ENCODE measurements at regions not wholly inside any gene's neighbourhood (a gene's known extent, or its start where the extent isn't known, plus 50 kb on each side); places are given as distances from the start of the nearest gene placed in this dataset.
"Not testable (repeated sequence)": the region's sequence is repeated elsewhere in the genome, so short reads cannot be mapped to it uniquely, and the experiment has no call there.

DNA sequence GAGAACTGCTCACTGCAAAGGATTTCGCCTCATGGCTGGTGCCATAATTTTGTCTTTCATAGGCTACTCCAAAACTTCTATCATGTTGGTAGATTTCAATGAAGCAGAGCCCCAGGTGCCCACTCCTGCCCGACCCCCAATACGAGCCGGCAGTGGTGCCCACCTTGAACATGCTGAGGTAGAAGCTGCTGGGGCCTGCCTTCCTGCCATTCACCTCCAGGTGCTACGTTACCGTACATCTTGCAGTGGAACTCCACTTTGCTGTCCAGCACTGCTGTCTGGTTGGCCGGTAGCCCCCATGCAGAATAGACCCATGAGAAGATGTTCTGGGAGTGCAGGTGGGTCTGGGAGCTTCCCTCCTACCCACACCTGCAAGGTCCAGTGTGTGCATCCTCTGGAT is 502.8 kb upstream of the TBL1XR1 start:
- DNase-seq (ENCODE audit: low read depth, low spot score), result no peak
- POLR2A ChIA-PET, result no interaction called here
- no peak overlapping the region for H3K4me3 ChIP-seq (ENCODE audit: low read depth, low read length)
- no peaks in the 10 kb centered on the region; the same call in 1 of the 2 replicates for H3K9me3 ChIP-seq (ENCODE audit: control insufficient read depth, insufficient read depth, low read length)
- CTCF ChIA-PET, result no interaction called here
- TF ChIP-seq, protein P1, sequence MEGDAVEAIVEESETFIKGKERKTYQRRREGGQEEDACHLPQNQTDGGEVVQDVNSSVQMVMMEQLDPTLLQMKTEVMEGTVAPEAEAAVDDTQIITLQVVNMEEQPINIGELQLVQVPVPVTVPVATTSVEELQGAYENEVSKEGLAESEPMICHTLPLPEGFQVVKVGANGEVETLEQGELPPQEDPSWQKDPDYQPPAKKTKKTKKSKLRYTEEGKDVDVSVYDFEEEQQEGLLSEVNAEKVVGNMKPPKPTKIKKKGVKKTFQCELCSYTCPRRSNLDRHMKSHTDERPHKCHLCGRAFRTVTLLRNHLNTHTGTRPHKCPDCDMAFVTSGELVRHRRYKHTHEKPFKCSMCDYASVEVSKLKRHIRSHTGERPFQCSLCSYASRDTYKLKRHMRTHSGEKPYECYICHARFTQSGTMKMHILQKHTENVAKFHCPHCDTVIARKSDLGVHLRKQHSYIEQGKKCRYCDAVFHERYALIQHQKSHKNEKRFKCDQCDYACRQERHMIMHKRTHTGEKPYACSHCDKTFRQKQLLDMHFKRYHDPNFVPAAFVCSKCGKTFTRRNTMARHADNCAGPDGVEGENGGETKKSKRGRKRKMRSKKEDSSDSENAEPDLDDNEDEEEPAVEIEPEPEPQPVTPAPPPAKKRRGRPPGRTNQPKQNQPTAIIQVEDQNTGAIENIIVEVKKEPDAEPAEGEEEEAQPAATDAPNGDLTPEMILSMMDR (IDR thresholded peaks at IDR 0.05; ENCODE audit: low read depth, low read length), result no peak
- no peaks in the 10 kb centered on the region for H3K27me3 ChIP-seq (ENCODE audit: control insufficient read depth, insufficient read depth, low read length)
- no peak overlapping the region for H3K27ac ChIP-seq (ENCODE audit: low read depth, low read length)

DNA sequence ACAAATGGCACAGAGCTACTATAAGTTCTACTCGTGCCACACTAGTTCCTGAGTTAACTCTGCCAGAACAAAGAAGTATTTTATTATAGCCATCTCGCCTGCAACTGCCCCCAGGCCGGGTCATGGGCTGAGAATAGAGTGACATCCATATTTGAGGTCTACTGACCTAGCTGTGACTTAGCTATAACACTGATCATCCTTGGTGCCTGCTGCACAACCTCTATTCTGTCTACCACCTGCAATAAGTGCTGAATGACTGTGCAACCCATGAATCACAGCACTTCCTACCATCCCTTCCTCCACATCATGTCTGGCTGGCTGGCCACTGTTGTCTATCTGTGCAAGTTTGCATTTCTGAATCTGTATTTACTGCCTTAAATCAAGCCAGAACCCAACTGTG is 506.5 kb upstream of the TBL1XR1 start:
- Histone ChIP-seq H3K4me3 (ENCODE audit: low read depth, low read length) (no peak overlapping the region), H3K9me3 (ENCODE audit: control insufficient read depth, insufficient read depth, low read length) (no peaks in the 10 kb centered on the region; the same call in 1 of the 2 replicates), H3K27me3 (ENCODE audit: control insufficient read depth, insufficient read depth, low read length) (no peaks in the 10 kb centered on the region), H3K27ac (ENCODE audit: low read depth, low read length) (no peak overlapping the region)
- ChIA-PET CTCF (no interaction called here), POLR2A (no interaction called here)
- TF ChIP-seq, protein P1 (IDR thresholded peaks at IDR 0.05; ENCODE audit: low read depth, low read length), result no peak
- no peak for DNase-seq (ENCODE audit: low read depth, low spot score)

DNA sequence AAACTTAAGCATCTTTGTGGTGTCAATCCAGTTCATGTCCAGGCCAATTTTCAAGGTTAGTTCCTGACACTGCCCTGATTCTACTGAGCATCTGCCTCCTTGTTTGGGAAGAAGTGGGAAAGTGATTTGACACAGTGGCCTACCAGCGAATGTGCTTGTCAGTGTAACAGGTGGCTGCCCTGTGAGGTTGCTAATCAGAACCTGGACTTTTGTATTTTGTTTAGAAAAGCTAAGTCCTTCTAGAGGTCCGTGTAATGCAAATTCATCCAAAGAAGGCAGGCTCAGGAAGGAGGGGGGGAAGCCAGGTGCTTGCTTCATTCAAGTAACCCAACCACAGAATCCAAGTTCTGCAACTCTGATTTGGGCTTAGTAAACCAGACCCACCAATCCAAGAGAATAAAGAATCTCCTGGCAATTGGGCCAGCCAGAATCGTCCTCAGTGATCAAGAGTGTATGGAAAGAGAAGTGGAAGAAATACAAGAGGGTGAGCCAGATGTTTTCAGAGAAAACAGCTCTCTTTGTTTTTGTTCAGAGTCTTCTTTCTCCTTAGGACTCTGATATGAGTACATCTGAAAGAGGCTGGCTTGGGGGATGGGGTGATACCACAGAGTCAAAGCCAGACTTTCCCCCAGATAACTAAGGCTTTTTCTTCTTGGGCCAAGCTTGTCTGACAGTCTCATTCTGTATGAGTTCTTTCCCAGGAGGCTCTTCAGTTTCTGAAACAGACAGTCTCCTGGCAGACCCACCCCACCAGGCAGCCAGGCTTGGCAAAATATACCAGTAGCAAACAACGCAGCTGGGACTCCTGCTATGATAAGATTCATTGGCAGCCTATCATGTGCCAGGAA is 508.9 kb upstream of the TBL1XR1 start:
- Histone ChIP-seq H3K9me3 (ENCODE audit: control insufficient read depth, insufficient read depth, low read length) (no peaks in the 10 kb centered on the region), H3K27ac (ENCODE audit: low read depth, low read length) (no peak overlapping the region), H3K27me3 (ENCODE audit: control insufficient read depth, insufficient read depth, low read length) (no peaks in the 10 kb centered on the region), H3K4me3 (ENCODE audit: low read depth, low read length) (no peak overlapping the region)
- ChIA-PET CTCF (no interaction called here), POLR2A (no interaction called here)
- TF ChIP-seq, protein P1 (IDR thresholded peaks at IDR 0.05; ENCODE audit: low read depth, low read length), result no peak
- DNase-seq (ENCODE audit: low read depth, low spot score), result no peak

DNA sequence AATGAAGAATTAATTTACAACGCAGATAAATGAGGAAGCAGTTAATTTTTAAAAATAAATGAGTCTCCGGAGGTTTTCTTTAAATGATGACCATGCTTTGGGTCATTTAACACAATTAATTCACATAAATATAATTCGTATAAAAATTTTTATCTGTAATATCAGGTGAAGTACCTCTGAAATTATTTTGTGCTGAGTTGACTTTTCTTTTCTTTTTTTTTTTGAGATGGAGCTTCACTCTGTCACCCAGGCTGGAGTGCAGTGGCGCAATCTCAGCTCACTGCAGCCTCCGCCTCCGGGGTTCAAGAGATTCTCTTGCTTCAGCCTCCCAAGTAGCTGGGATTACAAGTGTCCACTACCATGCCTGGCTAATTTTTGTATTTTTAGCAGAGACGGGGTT is 512.2 kb upstream of the TBL1XR1 start:
- H3K9me3 ChIP-seq (ENCODE audit: control insufficient read depth, insufficient read depth, low read length); CTCF ChIA-PET; DNase-seq (ENCODE audit: low read depth, low spot score); H3K27ac ChIP-seq (ENCODE audit: low read depth, low read length); H3K4me3 ChIP-seq (ENCODE audit: low read depth, low read length); POLR2A ChIA-PET; H3K27me3 ChIP-seq (ENCODE audit: control insufficient read depth, insufficient read depth, low read length): not testable (repeated sequence)

DNA sequence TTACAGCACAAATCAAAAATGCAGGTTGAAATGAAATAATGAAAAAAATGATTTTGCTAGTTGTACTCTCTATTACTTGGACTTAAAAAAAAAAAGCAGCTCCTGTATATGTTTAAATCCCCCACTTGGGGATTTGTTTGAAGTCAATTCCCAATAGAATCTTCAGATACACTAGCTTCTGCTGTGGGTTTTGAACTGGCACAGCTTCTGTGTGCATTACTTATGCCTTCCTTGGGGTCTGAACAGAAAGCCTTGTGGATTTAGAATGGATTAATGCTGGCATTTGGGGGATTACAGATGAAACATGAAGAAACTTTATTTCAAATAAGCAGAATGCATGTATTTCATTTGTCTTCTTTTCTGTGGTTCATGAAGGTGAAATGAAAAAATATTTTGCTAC is 513.2 kb upstream of the TBL1XR1 start:
- ChIA-PET POLR2A (no interaction called here), CTCF (no interaction called here)
- no peak for DNase-seq (ENCODE audit: low read depth, low spot score)
- Histone ChIP-seq H3K27me3 (ENCODE audit: control insufficient read depth, insufficient read depth, low read length) (no peaks in the 10 kb centered on the region), H3K9me3 (ENCODE audit: control insufficient read depth, insufficient read depth, low read length) (no peaks in the 10 kb centered on the region), H3K27ac (ENCODE audit: low read depth, low read length) (no peak overlapping the region), H3K4me3 (ENCODE audit: low read depth, low read length) (no peak overlapping the region)
- TF ChIP-seq, protein P1 (IDR thresholded peaks at IDR 0.05; ENCODE audit: low read depth, low read length), result no peak
